GM23248 (cell line): ENCODE measurements at regions not wholly inside any gene's neighbourhood (a gene's known extent, or its start where the extent isn't known, plus 50 kb on each side); places are given as distances from the start of the nearest gene placed in this dataset.

Experiments
- DNase-seq: peaks from one replicate; pipeline ENCODE4 v3.0.0-alpha.2; 2015
- H2AFZ ChIP-seq: fragments of 200-600 bp; sonication (generic); 2 replicates; pipeline ENCODE4 v1.6.1; 2016; ENCODE audit warnings: antibody characterized with exemption
- H3F3A ChIP-seq: fragments of 200-600 bp; sonication (generic); 2 replicates; pipeline ENCODE4 v1.6.1; 2016; ENCODE audit warnings: mild to moderate bottlenecking, antibody characterized with exemption, mixed run types; ENCODE audit not compliant: insufficient read depth
- H3K27ac ChIP-seq: fragments of 200-600 bp; sonication (generic); 2 replicates; pipeline ENCODE4 v1.5.1; 2016; ENCODE audit warnings: mild to moderate bottlenecking
- H3K27me3 ChIP-seq: fragments of 200-600 bp; sonication (generic); replicated peaks from 2 replicates; pipeline ENCODE4 v1.6.1; 2016; ENCODE audit warnings: mild to moderate bottlenecking; ENCODE audit not compliant: insufficient read depth
- H3K36me3 ChIP-seq: fragments of 200-600 bp; sonication (generic); 2 replicates; pipeline ENCODE4 v1.6.1; 2016; ENCODE audit warnings: low read depth, mild to moderate bottlenecking
- H3K4me1 ChIP-seq: fragments of 200-600 bp; sonication (generic); 2 replicates; pipeline ENCODE4 v1.6.1; 2016; ENCODE audit warnings: mild to moderate bottlenecking; ENCODE audit not compliant: insufficient read depth
- H3K4me2 ChIP-seq: fragments of 200-600 bp; sonication (generic); one replicate; pipeline ENCODE4 v1.6.1; 2016; ENCODE audit warnings: mild to moderate bottlenecking; ENCODE audit not compliant: unreplicated experiment
- H3K4me3 ChIP-seq: fragments of 200-600 bp; sonication (generic); 2 replicates; pipeline ENCODE4 v1.5.1; 2016; ENCODE audit warnings: mild to moderate bottlenecking
- H3K79me2 ChIP-seq: fragments of 200-600 bp; sonication (generic); 2 replicates; pipeline ENCODE4 v1.6.1; 2016; ENCODE audit warnings: mild to moderate bottlenecking; ENCODE audit not compliant: insufficient read depth
- H3K9ac ChIP-seq: fragments of 200-600 bp; sonication (generic); 2 replicates; pipeline ENCODE4 v1.6.1; 2016; ENCODE audit warnings: mild to moderate bottlenecking
- H3K9me2 ChIP-seq: fragments of 200-600 bp; sonication (generic); 2 replicates; pipeline ENCODE4 v1.6.1; 2016; ENCODE audit warnings: mixed run types, mild to moderate bottlenecking, moderate library complexity; ENCODE audit not compliant: insufficient read depth
- H3K9me3 ChIP-seq: fragments of 200-600 bp; sonication (generic); one replicate; pipeline ENCODE4 v1.6.1; 2017; ENCODE audit warnings: low read depth
- H4K20me1 ChIP-seq: fragments of 200-600 bp; sonication (generic); 2 replicates; pipeline ENCODE4 v1.6.0; 2016; ENCODE audit not compliant: insufficient read depth
- EZH2 ChIP-seq: fragments of 200-600 bp; sonication (generic); IDR thresholded peaks from 2 replicates; pipeline ENCODE4 v1.6.1; 2018; ENCODE audit warnings: antibody characterized with exemption, mild to moderate bottlenecking; ENCODE audit not compliant: insufficient read depth, poor library complexity, severe bottlenecking
- EZH2phosphoT487 ChIP-seq: fragments of 200-600 bp; sonication (generic); IDR thresholded peaks from 2 replicates; pipeline ENCODE4 v1.6.1; 2018; ENCODE audit warnings: antibody characterized with exemption, moderate library complexity, mild to moderate bottlenecking, low read depth; ENCODE audit not compliant: insufficient read depth
- WGBS, 2 experiments: methylation state at CpG; one replicate each; pipeline ENCODE4 v1.1.6; 2015 to 2017; ENCODE audit warnings: low lambda C conversion rate in 2 of 2, low coverage in 1 of 2; ENCODE audit errors: missing lambda C conversion rate in 2 of 2; 5-methylcytosine and 5-hydroxymethylcytosine counted together
- in situ Hi-C: fragments of 300-500 bp; cut with MboI; formaldehyde crosslinking; loops from 2 replicates; pipeline ENCODE4 v1.15.0; 2020

GRCh38 chr4:177964693-177965168 lies 522.5 kb upstream of the AGA start:
- in situ Hi-C loops: no loop called here
- no peaks in the 10 kb centered on the region for H3K79me2 ChIP-seq
- no peak overlapping the region for H3K27ac ChIP-seq
- DNase-seq: no peak
- no peaks in the 10 kb centered on the region for H3K4me1 ChIP-seq
- no peaks in the 10 kb centered on the region for H3K36me3 ChIP-seq
- H2AFZ ChIP-seq: no peak overlapping the region
- no peaks in the 10 kb centered on the region for H3K27me3 ChIP-seq
- H3K9me3 ChIP-seq: no peaks in the 10 kb centered on the region
- H3K4me3 ChIP-seq: no peak overlapping the region
- H3K4me2 ChIP-seq: no peak overlapping the region
- no peak overlapping the region for H3K9ac ChIP-seq
- TF ChIP-seq EZH2phosphoT487: no peak
- TF ChIP-seq EZH2: no peak
- 17 to 18% methylated on average over 2 of the region's 2 CpGs for WGBS, 2 experiments
- H3K9me2 ChIP-seq: no peaks in the 10 kb centered on the region; the same call in 1 of the 2 replicates
- no peaks in the 10 kb centered on the region for H4K20me1 ChIP-seq
- no peaks in the 10 kb centered on the region for H3F3A ChIP-seq

DNA sequence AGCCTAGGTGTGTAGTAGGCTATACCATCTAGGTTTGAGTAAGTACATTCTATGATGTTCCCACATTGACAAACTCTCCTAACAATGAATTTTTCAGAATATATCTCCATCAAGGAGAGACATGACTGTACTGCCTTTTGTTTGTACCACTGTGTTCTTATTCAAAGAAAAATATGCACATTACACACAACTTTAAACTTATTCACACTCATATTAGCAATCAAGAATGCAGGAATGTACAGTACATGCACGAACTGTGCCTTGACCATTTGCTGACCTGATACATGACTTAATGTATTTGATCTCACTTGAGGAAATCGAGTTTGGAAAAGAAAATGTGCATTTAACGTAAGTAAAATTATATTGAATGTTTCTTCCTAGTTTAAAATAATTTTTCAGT lies 525.1 kb upstream of the AGA start:
- TF ChIP-seq EZH2phosphoT487: no peak
- TF ChIP-seq EZH2: no peak
- in situ Hi-C loops: no loop called here
- no peaks in the 10 kb centered on the region for H3K36me3 ChIP-seq

DNA sequence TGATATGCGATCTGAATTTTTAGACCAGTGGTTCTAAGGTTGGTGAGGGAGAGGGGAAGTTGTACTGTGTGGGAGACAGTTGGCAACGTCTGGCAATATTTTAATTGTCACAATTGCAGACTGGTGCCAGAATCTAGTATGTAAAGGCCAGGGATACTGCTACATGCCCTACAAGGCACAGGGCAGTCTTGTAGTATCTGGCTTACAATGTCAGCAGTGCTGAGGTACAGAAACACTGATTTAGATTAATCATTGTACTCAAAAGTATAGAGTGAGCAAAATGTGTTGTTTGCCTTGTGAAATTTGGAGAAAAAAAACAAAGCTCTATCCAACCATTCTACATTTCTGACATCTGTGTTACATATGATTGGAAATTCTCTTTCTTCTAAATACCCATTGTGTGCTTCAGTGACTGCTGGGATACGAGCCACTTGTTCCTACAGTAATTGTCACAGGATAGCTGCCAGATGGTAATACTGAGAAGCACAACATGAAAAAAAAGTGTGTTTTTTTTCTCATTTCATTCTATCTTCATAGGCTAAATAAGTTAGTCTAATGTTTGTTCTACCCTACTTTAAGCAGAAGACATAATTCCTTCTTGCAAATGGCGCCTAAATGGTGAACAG lies 526.7 kb upstream of the AGA start:
- H3K4me3 ChIP-seq: no peak overlapping the region
- no peaks in the 10 kb centered on the region for H3K36me3 ChIP-seq
- no peaks in the 10 kb centered on the region for H3K9me3 ChIP-seq
- no peaks in the 10 kb centered on the region for H4K20me1 ChIP-seq
- H3K27ac ChIP-seq: no peak overlapping the region
- 4 to 6% methylated on average over 4 of the region's 4 CpGs for WGBS, 2 experiments
- H2AFZ ChIP-seq: no peak overlapping the region
- H3K9me2 ChIP-seq: no peaks in the 10 kb centered on the region
- no peak overlapping the region for H3K9ac ChIP-seq
- TF ChIP-seq EZH2phosphoT487: no peak
- no peaks in the 10 kb centered on the region for H3K4me1 ChIP-seq
- no peaks in the 10 kb centered on the region for H3F3A ChIP-seq
- no peaks in the 10 kb centered on the region for H3K79me2 ChIP-seq
- H3K27me3 ChIP-seq: no peaks in the 10 kb centered on the region
- no peak for DNase-seq
- no peak overlapping the region for H3K4me2 ChIP-seq
- in situ Hi-C loops: no loop called here

More for the DNA sequence above, 525.1 kb upstream of the AGA start:
- H3K27ac ChIP-seq: no peak overlapping the region
- H3K79me2 ChIP-seq: no peaks in the 10 kb centered on the region
- H3K9ac ChIP-seq: no peak overlapping the region
- no peaks in the 10 kb centered on the region for H4K20me1 ChIP-seq
- H3K9me3 ChIP-seq: no peaks in the 10 kb centered on the region
- no peaks in the 10 kb centered on the region for H3K27me3 ChIP-seq
- H2AFZ ChIP-seq: no peak overlapping the region
- H3F3A ChIP-seq: no peaks in the 10 kb centered on the region
- WGBS, 2 experiments: 7 to 8% methylated on average over 3 of the region's 3 CpGs
- no peak for DNase-seq
- H3K9me2 ChIP-seq: no peaks in the 10 kb centered on the region
- no peak overlapping the region for H3K4me3 ChIP-seq
- no peaks in the 10 kb centered on the region for H3K4me1 ChIP-seq
- H3K4me2 ChIP-seq: no peak overlapping the region

DNA sequence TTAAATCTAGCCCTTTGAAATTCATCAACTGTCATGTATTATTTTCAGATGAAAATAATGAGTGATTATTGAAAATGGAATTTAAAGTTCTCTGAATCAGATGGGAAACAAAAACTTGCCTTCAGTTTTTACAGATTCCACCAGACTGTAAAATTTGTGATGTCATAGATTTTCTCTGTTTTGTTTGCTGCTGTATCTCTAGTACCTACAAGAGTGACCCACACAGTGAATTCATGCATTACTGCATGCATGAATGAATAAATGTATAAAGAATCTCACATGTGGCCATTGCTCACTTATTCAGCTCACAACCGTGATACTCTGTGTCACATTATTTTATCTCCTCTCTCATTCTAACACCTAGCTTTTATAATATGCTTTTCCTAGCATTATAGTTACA lies 532.2 kb upstream of the AGA start:
- Histone ChIP-seq H2AFZ (no peak overlapping the region), H3K36me3 (no peaks in the 10 kb centered on the region), H3F3A (no peaks in the 10 kb centered on the region), H3K27ac (no peak overlapping the region), H3K4me2 (no peak overlapping the region), H3K79me2 (no peaks in the 10 kb centered on the region), H4K20me1 (no peaks in the 10 kb centered on the region), H3K9ac (no peak overlapping the region), H3K4me1 (no peaks in the 10 kb centered on the region), H3K9me2 (no peaks in the 10 kb centered on the region), H3K27me3 (no peaks in the 10 kb centered on the region), H3K4me3 (no peak overlapping the region), H3K9me3 (no peaks in the 10 kb centered on the region)
- no peak for DNase-seq
- in situ Hi-C loops: no loop called here
- 4 to 20% methylated on average over 1 of the region's 1 CpG for WGBS, 2 experiments
- TF ChIP-seq EZH2phosphoT487 (no peak), EZH2 (no peak)
